H9 (cell line): ENCODE measurements at regions not wholly inside any gene's neighbourhood (a gene's known extent, or its start where the extent isn't known, plus 50 kb on each side); places are given as distances from the start of the nearest gene placed in this dataset.

Experiments
- DNase-seq: peaks from one replicate; pipeline ENCODE4 v3.0.0-alpha.2; 2017
- H2AFZ ChIP-seq: one replicate; pipeline ENCODE4 v1.6.1; 2013; ENCODE audit warnings: mild to moderate bottlenecking, low read length, control low read depth, moderate library complexity
- H2AK5ac ChIP-seq: 2 replicates; pipeline ENCODE4 v1.6.1; 2013; ENCODE audit warnings: low read length, control low read depth, mixed read lengths; ENCODE audit not compliant: insufficient read length
- H2BK120ac ChIP-seq: one replicate; pipeline ENCODE4 v1.6.1; 2013; ENCODE audit warnings: low read depth, mild to moderate bottlenecking, low read length, control low read depth, inconsistent platforms; ENCODE audit not compliant: poor library complexity, severe bottlenecking
- H2BK12ac ChIP-seq: 2 replicates; pipeline ENCODE4 v1.6.1; 2013; ENCODE audit warnings: low read length, control low read depth, mixed read lengths, low read depth; ENCODE audit not compliant: insufficient read length
- H2BK15ac ChIP-seq: 2 replicates; pipeline ENCODE4 v1.6.1; 2013; ENCODE audit warnings: low read depth, low read length, control low read depth
- H2BK20ac ChIP-seq: one replicate; pipeline ENCODE4 v1.6.1; 2013; ENCODE audit warnings: low read depth, mild to moderate bottlenecking, low read length, control low read depth, inconsistent platforms; ENCODE audit not compliant: poor library complexity, severe bottlenecking
- H2BK5ac ChIP-seq: 2 replicates; pipeline ENCODE4 v1.6.1; 2013; ENCODE audit warnings: low read length, control low read depth, mixed read lengths; ENCODE audit not compliant: insufficient read length
- H3K14ac ChIP-seq: 2 replicates; pipeline ENCODE4 v1.6.1; 2013; ENCODE audit warnings: low read length, control low read depth; ENCODE audit not compliant: insufficient read depth
- H3K18ac ChIP-seq: 2 replicates; pipeline ENCODE4 v1.6.1; 2013; ENCODE audit warnings: low read depth, mild to moderate bottlenecking, mixed read lengths, low read length, control low read depth; ENCODE audit not compliant: insufficient read length
- H3K23ac ChIP-seq: 2 replicates; pipeline ENCODE4 v1.6.1; 2013; ENCODE audit warnings: low read length, control low read depth, mixed read lengths, low read depth; ENCODE audit not compliant: insufficient read length
- H3K23me2 ChIP-seq: 2 replicates; pipeline ENCODE4 v1.6.1; 2013; ENCODE audit warnings: low read depth, mild to moderate bottlenecking, mixed read lengths, low read length, control low read depth; ENCODE audit not compliant: insufficient read length, poor library complexity, severe bottlenecking
- H3K27ac ChIP-seq: 2 replicates; pipeline ENCODE4 v1.5.1; 2013; ENCODE audit warnings: low read length, control low read depth, mixed read lengths, low read depth; ENCODE audit not compliant: insufficient read length
- H3K27me3 ChIP-seq: 2 replicates; pipeline ENCODE4 v1.6.1; 2013; ENCODE audit warnings: low read length, control low read depth, inconsistent platforms; ENCODE audit not compliant: insufficient read depth
- H3K4ac ChIP-seq: 2 replicates; pipeline ENCODE4 v1.6.1; 2013; ENCODE audit warnings: low read depth, mild to moderate bottlenecking, control low read depth, inconsistent platforms, low read length, moderate library complexity
- H3K4me1 ChIP-seq: 2 replicates; pipeline ENCODE4 v1.6.1; 2013; ENCODE audit warnings: low read length, control low read depth, inconsistent platforms; ENCODE audit not compliant: insufficient read depth
- H3K4me2 ChIP-seq: 2 replicates; pipeline ENCODE4 v1.6.1; 2013; ENCODE audit warnings: low read length, control low read depth, mixed read lengths; ENCODE audit not compliant: insufficient read length, insufficient read depth
- H3K56ac ChIP-seq: 2 replicates; pipeline ENCODE4 v1.6.1; 2013; ENCODE audit warnings: low read depth, mild to moderate bottlenecking, mixed read lengths, low read length, control low read depth; ENCODE audit not compliant: insufficient read length
- H3K79me1 ChIP-seq: 2 replicates; pipeline ENCODE4 v1.6.1; 2013; ENCODE audit warnings: low read depth, mild to moderate bottlenecking, moderate library complexity, low read length, control low read depth, inconsistent platforms; ENCODE audit not compliant: insufficient read depth, poor library complexity, severe bottlenecking
- H3K79me2 ChIP-seq: 2 replicates; pipeline ENCODE4 v1.6.1; 2013; ENCODE audit warnings: low read length, control low read depth, inconsistent platforms; ENCODE audit not compliant: insufficient read depth
- H3K9ac ChIP-seq: 2 replicates; pipeline ENCODE4 v1.6.1; 2013; ENCODE audit warnings: low read length, control low read depth, mixed read lengths; ENCODE audit not compliant: insufficient read length; ENCODE audit errors: extremely low read depth
- H3K9me3 ChIP-seq: one replicate; pipeline ENCODE4 v1.6.1; 2013; ENCODE audit warnings: low read depth, low read length, inconsistent platforms; ENCODE audit not compliant: control insufficient read depth
- H3T11ph ChIP-seq: one replicate; pipeline ENCODE4 v1.6.1; 2013; ENCODE audit warnings: mild to moderate bottlenecking, low read length, control low read depth, inconsistent platforms
- H4K20me1 ChIP-seq: one replicate; pipeline ENCODE4 v1.6.1; 2013; ENCODE audit not compliant: control insufficient read depth, insufficient read length, insufficient read depth
- H4K5ac ChIP-seq: 2 replicates; pipeline ENCODE4 v1.6.1; 2013; ENCODE audit warnings: low read depth, mild to moderate bottlenecking, mixed read lengths, low read length, control low read depth; ENCODE audit not compliant: insufficient read length
- H4K8ac ChIP-seq: replicated peaks from 2 replicates; pipeline ENCODE4 v1.6.1; 2013; ENCODE audit warnings: low read length, control low read depth, mixed read lengths, low read depth; ENCODE audit not compliant: insufficient read length
- H4K91ac ChIP-seq: 2 replicates; pipeline ENCODE4 v1.6.1; 2013; ENCODE audit warnings: low read depth, mild to moderate bottlenecking, moderate library complexity, mixed read lengths, low read length, control low read depth; ENCODE audit not compliant: insufficient read length
- H3K27ac Mint-ChIP-seq, 3 experiments: 2 replicates in 2 of 3; 3 replicates in 1 of 3; pipeline ENCODE4 v1.8.0; 2020 to 2021; ENCODE audit warnings: mixed read lengths in 3 of 3, mild to moderate bottlenecking in 1 of 3, moderate library complexity in 1 of 3
- H3K27me3 Mint-ChIP-seq: 2 replicates; pipeline ENCODE4 v1.8.0; 2021; ENCODE audit warnings: low read depth, mild to moderate bottlenecking, moderate library complexity, mixed read lengths
- H3K36me3 Mint-ChIP-seq, 3 experiments: 2 replicates in 2 of 3; 3 replicates in 1 of 3; pipeline ENCODE4 v1.8.0; 2020 to 2021; ENCODE audit warnings: low read depth in 3 of 3, mixed read lengths in 3 of 3; ENCODE audit not compliant: insufficient read depth in 1 of 3
- H3K4me1 Mint-ChIP-seq, 2 experiments: 2 replicates each; pipeline ENCODE4 v1.8.0; 2020; ENCODE audit warnings: mixed read lengths in 2 of 2
- H3K4me3 Mint-ChIP-seq, 2 experiments: 2 replicates in 1 of 2; 3 replicates in 1 of 2; pipeline ENCODE4 v1.8.0; 2020 to 2021; ENCODE audit warnings: mild to moderate bottlenecking in 2 of 2, mixed read lengths in 2 of 2, moderate library complexity in 1 of 2
- H3K9me3 Mint-ChIP-seq, 2 experiments: 2 replicates in 1 of 2; 3 replicates in 1 of 2; pipeline ENCODE4 v1.8.0; 2020; ENCODE audit warnings: mild to moderate bottlenecking in 2 of 2, mixed read lengths in 2 of 2, moderate library complexity in 1 of 2
- WGBS: extraction: QIAGEN DNeasy Blood & Tissue Kit; methylation state at CpG from one replicate; pipeline ENCODE4 v1.1.7; 2013; ENCODE audit warnings: missing lambda C conversion rate, low lambda C conversion rate, mixed read lengths; ENCODE audit not compliant: insufficient read length; ENCODE audit errors: extremely low coverage; 5-methylcytosine and 5-hydroxymethylcytosine counted together
- TF ChIP-seq, protein P1 (sequence below): fragments of 200-600 bp; sonication (generic); conservative IDR thresholded peaks from 3 replicates; pipeline ENCODE4 v1.8.0; 2021; ENCODE audit warnings: antibody characterized with exemption, mild to moderate bottlenecking

DNA sequence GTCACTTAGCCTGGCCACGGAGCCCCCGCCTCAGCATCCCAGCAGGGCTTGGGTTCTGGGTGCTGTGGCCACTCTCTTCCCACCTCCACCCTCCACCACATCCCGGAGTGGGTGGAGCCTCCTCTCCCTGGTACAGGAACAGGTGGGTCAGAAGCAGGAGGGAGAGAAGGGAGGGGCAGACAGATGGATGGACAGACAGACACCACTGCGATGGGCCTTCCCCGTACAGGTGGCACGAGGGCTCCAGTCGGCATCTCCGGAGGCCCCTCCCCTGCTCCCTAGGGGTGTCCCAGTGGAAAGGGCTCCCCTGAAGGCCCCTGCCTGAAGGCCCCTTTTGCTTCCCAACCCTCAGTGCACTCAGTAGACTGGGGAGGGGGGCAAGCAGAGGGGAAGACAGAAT lies 96.9 kb upstream of the TARDBP start:
- peaks cover 0 to 8% of the 10 kb centered on the region in 2 experiments; a peak in 2 of 4 replicates for H3K4me1 Mint-ChIP-seq

More for the DNA sequence above, 96.9 kb upstream of the TARDBP start:
- Histone ChIP-seq H4K91ac (no peak overlapping the region), H3K4ac (no peak overlapping the region), H3K23me2 (no peaks in the 10 kb centered on the region), H4K8ac (no peak overlapping the region), H4K20me1 (no peaks in the 10 kb centered on the region), H2AFZ (no peak overlapping the region), H2AK5ac (no peak overlapping the region), H3K18ac (no peak overlapping the region), H3K27me3 (no peaks in the 10 kb centered on the region), H3K56ac (no peak overlapping the region), H2BK5ac (no peak overlapping the region), H4K5ac (no peak overlapping the region), H3K9ac (no peak overlapping the region), H2BK120ac (no peak overlapping the region), H3T11ph (no peak overlapping the region), H3K23ac (no peak overlapping the region), H3K79me1 (no peaks in the 10 kb centered on the region), H3K4me2 (no peak overlapping the region), H3K27ac (no peak overlapping the region), H3K4me1 (no peaks in the 10 kb centered on the region), H2BK12ac (no peak overlapping the region), H2BK20ac (no peak overlapping the region), H3K14ac (no peak overlapping the region), H2BK15ac (no peak overlapping the region), H3K79me2 (no peaks in the 10 kb centered on the region), H3K9me3 (no peaks in the 10 kb centered on the region)
- no peak overlapping the region for H3K27ac Mint-ChIP-seq
- no peaks in the 10 kb centered on the region; a peak in 1 of 5 replicates for H3K9me3 Mint-ChIP-seq
- WGBS: no CpG with 5 or more reads among the region's 8 CpGs
- TF ChIP-seq, protein P1, sequence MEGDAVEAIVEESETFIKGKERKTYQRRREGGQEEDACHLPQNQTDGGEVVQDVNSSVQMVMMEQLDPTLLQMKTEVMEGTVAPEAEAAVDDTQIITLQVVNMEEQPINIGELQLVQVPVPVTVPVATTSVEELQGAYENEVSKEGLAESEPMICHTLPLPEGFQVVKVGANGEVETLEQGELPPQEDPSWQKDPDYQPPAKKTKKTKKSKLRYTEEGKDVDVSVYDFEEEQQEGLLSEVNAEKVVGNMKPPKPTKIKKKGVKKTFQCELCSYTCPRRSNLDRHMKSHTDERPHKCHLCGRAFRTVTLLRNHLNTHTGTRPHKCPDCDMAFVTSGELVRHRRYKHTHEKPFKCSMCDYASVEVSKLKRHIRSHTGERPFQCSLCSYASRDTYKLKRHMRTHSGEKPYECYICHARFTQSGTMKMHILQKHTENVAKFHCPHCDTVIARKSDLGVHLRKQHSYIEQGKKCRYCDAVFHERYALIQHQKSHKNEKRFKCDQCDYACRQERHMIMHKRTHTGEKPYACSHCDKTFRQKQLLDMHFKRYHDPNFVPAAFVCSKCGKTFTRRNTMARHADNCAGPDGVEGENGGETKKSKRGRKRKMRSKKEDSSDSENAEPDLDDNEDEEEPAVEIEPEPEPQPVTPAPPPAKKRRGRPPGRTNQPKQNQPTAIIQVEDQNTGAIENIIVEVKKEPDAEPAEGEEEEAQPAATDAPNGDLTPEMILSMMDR: no peak
- H3K27me3 Mint-ChIP-seq: peaks cover 5% of the 10 kb centered on the region
- no peaks in the 10 kb centered on the region; a peak in 1 of 7 replicates for H3K36me3 Mint-ChIP-seq
- DNase-seq: no peak
- H3K4me3 Mint-ChIP-seq: no peak overlapping the region
